22Rv1 (cell line): ENCODE measurements at regions not wholly inside any gene's neighbourhood (a gene's known extent, or its start where the extent isn't known, plus 50 kb on each side); places are given as distances from the start of the nearest gene placed in this dataset.

Experiments used
- ZFX ChIP-seq: fragments of 450-650 bp; IDR thresholded peaks from 2 replicates; pipeline ENCODE4 v1.6.1; 2017; ENCODE audit warnings: antibody characterized with exemption, borderline replicate concordance
- TF ChIP-seq, protein P1 (sequence below): fragments of 450-650 bp; IDR thresholded peaks from 2 replicates; pipeline ENCODE4 v1.5.1; 2017; ENCODE audit warnings: mild to moderate bottlenecking

DNA sequence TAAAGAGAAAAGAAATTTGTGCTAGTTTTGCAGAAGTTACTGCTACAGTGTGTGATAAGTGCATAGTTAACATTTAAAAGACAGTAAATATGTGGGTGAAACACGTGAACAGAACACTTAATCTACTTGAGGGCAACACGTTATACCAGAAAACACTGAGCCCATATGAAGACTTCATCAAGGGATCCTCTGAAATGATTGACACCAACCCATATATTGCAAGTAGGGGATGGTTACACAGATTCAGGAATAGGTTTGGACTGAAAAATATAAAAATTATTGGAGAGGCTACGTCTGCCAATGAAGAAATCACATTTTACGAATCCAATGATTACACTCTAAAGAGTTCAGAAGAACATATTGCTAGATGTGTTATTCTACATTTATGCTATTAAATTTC lies 185.6 kb downstream of the GPX5 start:
- TF ChIP-seq, protein P1, sequence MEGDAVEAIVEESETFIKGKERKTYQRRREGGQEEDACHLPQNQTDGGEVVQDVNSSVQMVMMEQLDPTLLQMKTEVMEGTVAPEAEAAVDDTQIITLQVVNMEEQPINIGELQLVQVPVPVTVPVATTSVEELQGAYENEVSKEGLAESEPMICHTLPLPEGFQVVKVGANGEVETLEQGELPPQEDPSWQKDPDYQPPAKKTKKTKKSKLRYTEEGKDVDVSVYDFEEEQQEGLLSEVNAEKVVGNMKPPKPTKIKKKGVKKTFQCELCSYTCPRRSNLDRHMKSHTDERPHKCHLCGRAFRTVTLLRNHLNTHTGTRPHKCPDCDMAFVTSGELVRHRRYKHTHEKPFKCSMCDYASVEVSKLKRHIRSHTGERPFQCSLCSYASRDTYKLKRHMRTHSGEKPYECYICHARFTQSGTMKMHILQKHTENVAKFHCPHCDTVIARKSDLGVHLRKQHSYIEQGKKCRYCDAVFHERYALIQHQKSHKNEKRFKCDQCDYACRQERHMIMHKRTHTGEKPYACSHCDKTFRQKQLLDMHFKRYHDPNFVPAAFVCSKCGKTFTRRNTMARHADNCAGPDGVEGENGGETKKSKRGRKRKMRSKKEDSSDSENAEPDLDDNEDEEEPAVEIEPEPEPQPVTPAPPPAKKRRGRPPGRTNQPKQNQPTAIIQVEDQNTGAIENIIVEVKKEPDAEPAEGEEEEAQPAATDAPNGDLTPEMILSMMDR, result no peak
- no peak for TF ChIP-seq ZFX
